ENCODE measurements at regions not wholly inside any gene's neighbourhood (a gene's known extent, or its start where the extent isn't known, plus 50 kb on each side); places are given as distances from the start of the nearest gene placed in this dataset.

DNA sequence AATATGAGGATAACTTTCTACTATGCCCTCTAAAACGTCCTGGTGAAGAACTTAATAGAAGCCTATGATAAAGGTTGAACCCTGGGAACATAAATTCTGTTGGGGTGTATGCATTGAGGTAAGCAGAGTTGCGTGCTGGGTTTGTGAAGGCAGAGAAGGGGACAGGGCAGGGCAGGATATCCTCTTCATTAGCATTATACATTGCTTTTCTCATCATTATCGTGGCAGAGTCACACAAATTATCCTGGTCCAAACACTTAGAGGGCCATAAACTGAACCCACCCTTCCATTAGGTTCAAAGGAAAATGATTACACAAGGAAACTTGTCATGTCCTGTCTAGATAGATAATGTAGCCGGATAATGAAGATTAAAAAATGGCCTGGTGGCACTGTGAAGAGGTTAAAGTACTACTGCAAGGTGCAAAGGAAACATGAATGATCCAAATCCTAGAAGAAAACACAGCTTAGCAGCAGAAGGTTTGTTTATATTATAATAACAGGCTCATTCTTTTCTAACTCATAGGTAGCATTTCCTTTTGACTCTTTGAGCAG lies 189.1 kb downstream of the SPCS3 start:
- Histone ChIP-seq H3K36me3 (ENCODE audit: control insufficient read depth in 1 of 2, insufficient read depth in 2 of 2, low read length in 2 of 2) (no peaks in the 10 kb centered on the region), H3K4me1 (ENCODE audit: control insufficient read depth in 1 of 2, insufficient read depth in 2 of 2, low read length in 2 of 2) (no peaks in the 10 kb centered on the region), H2BK5ac (ENCODE audit: low read depth, low read length, poor library complexity) (no peak overlapping the region), H3K18ac (ENCODE audit: low read length) (no peak overlapping the region), H4K91ac (ENCODE audit: low read depth, low read length) (no peak overlapping the region), H3K23ac (ENCODE audit: low read length) (no peak overlapping the region), H3K79me2 (ENCODE audit: control insufficient read depth, insufficient read depth, low read length, poor library complexity) (no peaks in the 10 kb centered on the region), H2AK5ac (ENCODE audit: low read length) (no peak overlapping the region), H2BK120ac (ENCODE audit: insufficient read depth, low read length, poor library complexity) (no peak overlapping the region), H3K79me1 (ENCODE audit: low read length) (no peaks in the 10 kb centered on the region), H3K4me3 (ENCODE audit: low read depth, low read length) (no peak overlapping the region), H2AFZ (ENCODE audit: insufficient read depth, low read length, poor library complexity) (no peak overlapping the region), H3K27ac (ENCODE audit: low read depth, low read length) (no peak overlapping the region), H3K9ac (ENCODE audit: low read length) (no peak overlapping the region), H4K12ac (ENCODE audit: low read depth, low read length) (no peak overlapping the region), H3K14ac (ENCODE audit: low read length) (no peak overlapping the region), H3K9me3 (ENCODE audit: insufficient read depth, low read depth, low read length) (no peaks in the 10 kb centered on the region), H3K27me3 (ENCODE audit: insufficient read depth, low read length) (no peaks in the 10 kb centered on the region), H3K4me2 (ENCODE audit: low read length) (no peak overlapping the region), H2BK12ac (ENCODE audit: low read length) (no peak overlapping the region), H4K8ac (ENCODE audit: low read depth, low read length) (no peak overlapping the region), H3K4ac (ENCODE audit: low read depth, low read length) (no peak overlapping the region)
- no CpG with 5 or more reads among the region's 4 CpGs for WGBS (ENCODE audit: extremely low coverage, insufficient coverage, insufficient read length)
- DNase-seq: no peak

DNA sequence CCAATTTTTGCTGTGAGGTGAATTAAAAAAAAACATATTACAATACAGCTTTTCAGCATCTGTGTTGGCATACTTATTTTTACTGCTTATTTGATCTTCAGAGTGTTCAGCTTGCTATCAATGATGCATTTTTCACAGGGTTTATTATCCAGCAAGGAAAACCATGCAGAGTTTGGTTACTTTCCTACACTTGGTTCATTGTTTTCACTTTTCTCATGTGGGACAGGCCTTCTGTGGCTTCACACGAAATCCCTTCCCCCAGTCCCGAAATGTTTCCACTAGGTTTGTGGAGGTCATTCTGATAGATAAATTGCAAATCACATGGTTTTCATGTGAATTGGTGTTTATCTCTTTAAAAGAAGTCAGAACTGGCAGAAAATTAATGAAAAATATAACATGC lies 205.8 kb downstream of the SPCS3 start:
- H3K18ac ChIP-seq (ENCODE audit: low read length): no peak overlapping the region
- no peaks in the 10 kb centered on the region for H3K4me1 ChIP-seq (ENCODE audit: control insufficient read depth in 1 of 2, insufficient read depth in 2 of 2, low read length in 2 of 2)
- no peak overlapping the region for H4K8ac ChIP-seq (ENCODE audit: low read depth, low read length)
- no peak for DNase-seq
- no peak overlapping the region for H2AFZ ChIP-seq (ENCODE audit: insufficient read depth, low read length, poor library complexity)
- H3K9ac ChIP-seq (ENCODE audit: low read length): no peak overlapping the region
- no peak overlapping the region for H3K23ac ChIP-seq (ENCODE audit: low read length)
- no peak overlapping the region for H2BK5ac ChIP-seq (ENCODE audit: low read depth, low read length, poor library complexity)
- no CpG with 5 or more reads among the region's 2 CpGs for WGBS (ENCODE audit: extremely low coverage, insufficient coverage, insufficient read length)
- no peak overlapping the region for H2AK5ac ChIP-seq (ENCODE audit: low read length)
- no peak overlapping the region for H4K91ac ChIP-seq (ENCODE audit: low read depth, low read length)
- H3K4me2 ChIP-seq (ENCODE audit: low read length): no peak overlapping the region
- H3K79me1 ChIP-seq (ENCODE audit: low read length): no peaks in the 10 kb centered on the region
- H3K4ac ChIP-seq (ENCODE audit: low read depth, low read length): no peak overlapping the region
- no peak overlapping the region for H2BK120ac ChIP-seq (ENCODE audit: insufficient read depth, low read length, poor library complexity)
- H3K36me3 ChIP-seq (ENCODE audit: control insufficient read depth in 1 of 2, insufficient read depth in 2 of 2, low read length in 2 of 2): no peaks in the 10 kb centered on the region
- no peaks in the 10 kb centered on the region for H3K9me3 ChIP-seq (ENCODE audit: insufficient read depth, low read depth, low read length)
- no peak overlapping the region for H2BK12ac ChIP-seq (ENCODE audit: low read length)
- H3K27me3 ChIP-seq (ENCODE audit: insufficient read depth, low read length): no peaks in the 10 kb centered on the region
- no peak overlapping the region for H3K14ac ChIP-seq (ENCODE audit: low read length)
- no peaks in the 10 kb centered on the region for H3K79me2 ChIP-seq (ENCODE audit: control insufficient read depth, insufficient read depth, low read length, poor library complexity)
- no peak overlapping the region for H3K4me3 ChIP-seq (ENCODE audit: low read depth, low read length)
- no peak overlapping the region for H3K27ac ChIP-seq (ENCODE audit: low read depth, low read length)
- no peak overlapping the region for H4K12ac ChIP-seq (ENCODE audit: low read depth, low read length)

DNA sequence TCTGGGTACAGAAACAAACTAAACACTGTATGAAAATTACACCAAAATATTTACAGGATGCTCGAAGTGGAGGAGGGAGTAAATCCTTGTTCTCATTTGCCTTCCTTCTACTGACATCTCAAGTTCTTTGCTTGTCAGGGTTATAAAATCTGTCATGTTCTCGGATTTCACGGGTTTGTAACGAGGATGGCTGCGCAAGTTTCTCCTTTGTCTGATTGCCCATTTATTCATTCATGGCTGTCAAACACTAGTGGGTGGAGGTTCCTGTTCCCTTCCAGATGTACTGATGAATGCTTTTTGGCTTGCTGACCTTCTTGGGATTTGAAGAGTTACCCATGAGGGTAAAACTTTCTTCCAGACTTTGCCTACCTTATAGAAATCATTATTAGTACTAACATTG lies 206.9 kb downstream of the SPCS3 start:
- Histone ChIP-seq H3K36me3 (ENCODE audit: control insufficient read depth in 1 of 2, insufficient read depth in 2 of 2, low read length in 2 of 2) (no peaks in the 10 kb centered on the region), H2BK5ac (ENCODE audit: low read depth, low read length, poor library complexity) (no peak overlapping the region), H3K4ac (ENCODE audit: low read depth, low read length) (no peak overlapping the region), H3K4me2 (ENCODE audit: low read length) (no peak overlapping the region), H3K4me3 (ENCODE audit: low read depth, low read length) (no peak overlapping the region), H3K27ac (ENCODE audit: low read depth, low read length) (no peak overlapping the region), H4K8ac (ENCODE audit: low read depth, low read length) (no peak overlapping the region), H3K23ac (ENCODE audit: low read length) (no peak overlapping the region), H3K79me1 (ENCODE audit: low read length) (no peaks in the 10 kb centered on the region), H3K9ac (ENCODE audit: low read length) (no peak overlapping the region), H2AK5ac (ENCODE audit: low read length) (no peak overlapping the region), H3K4me1 (ENCODE audit: control insufficient read depth in 1 of 2, insufficient read depth in 2 of 2, low read length in 2 of 2) (no peaks in the 10 kb centered on the region), H2BK120ac (ENCODE audit: insufficient read depth, low read length, poor library complexity) (no peak overlapping the region), H3K79me2 (ENCODE audit: control insufficient read depth, insufficient read depth, low read length, poor library complexity) (no peaks in the 10 kb centered on the region), H4K91ac (ENCODE audit: low read depth, low read length) (no peak overlapping the region), H3K9me3 (ENCODE audit: insufficient read depth, low read depth, low read length) (no peaks in the 10 kb centered on the region), H2BK12ac (ENCODE audit: low read length) (no peak overlapping the region), H3K14ac (ENCODE audit: low read length) (no peak overlapping the region), H4K12ac (ENCODE audit: low read depth, low read length) (no peak overlapping the region), H2AFZ (ENCODE audit: insufficient read depth, low read length, poor library complexity) (no peak overlapping the region), H3K18ac (ENCODE audit: low read length) (no peak overlapping the region), H3K27me3 (ENCODE audit: insufficient read depth, low read length) (no peaks in the 10 kb centered on the region)
- no CpG with 5 or more reads among the region's 5 CpGs for whole genome bisulfite sequencing (ENCODE audit: extremely low coverage, insufficient coverage, insufficient read length)
- no peak for DNase-seq

DNA sequence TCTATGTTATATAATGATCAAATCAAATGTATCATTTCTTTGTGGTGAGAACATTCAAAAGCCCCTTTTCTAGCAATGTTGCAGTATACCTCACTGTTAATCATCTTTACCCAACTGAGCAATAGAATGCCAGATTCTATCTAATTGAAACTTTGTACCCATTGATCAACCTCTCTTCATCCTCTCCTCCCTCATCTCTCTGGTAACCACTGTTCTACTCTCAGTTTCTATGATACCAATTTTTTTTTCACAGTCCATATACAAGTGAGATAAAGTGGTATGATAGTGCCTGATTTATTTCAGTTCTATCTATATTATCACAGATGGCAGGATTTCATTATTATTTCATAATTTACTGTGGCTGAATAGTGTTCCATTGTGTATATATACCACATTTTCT lies 209.8 kb downstream of the SPCS3 start:
- H4K12ac ChIP-seq (ENCODE audit: low read depth, low read length): no peak overlapping the region
- H3K23ac ChIP-seq (ENCODE audit: low read length): no peak overlapping the region
- no peak overlapping the region for H4K91ac ChIP-seq (ENCODE audit: low read depth, low read length)
- H3K27me3 ChIP-seq (ENCODE audit: insufficient read depth, low read length): no peaks in the 10 kb centered on the region
- H3K18ac ChIP-seq (ENCODE audit: low read length): no peak overlapping the region
- no peak overlapping the region for H3K4ac ChIP-seq (ENCODE audit: low read depth, low read length)
- H3K4me1 ChIP-seq (ENCODE audit: control insufficient read depth in 1 of 2, insufficient read depth in 2 of 2, low read length in 2 of 2): no peaks in the 10 kb centered on the region
- H3K36me3 ChIP-seq (ENCODE audit: control insufficient read depth in 1 of 2, insufficient read depth in 2 of 2, low read length in 2 of 2): no peaks in the 10 kb centered on the region
- H3K9me3 ChIP-seq (ENCODE audit: insufficient read depth, low read depth, low read length): no peaks in the 10 kb centered on the region
- no peak overlapping the region for H2BK12ac ChIP-seq (ENCODE audit: low read length)
- no peak overlapping the region for H2AFZ ChIP-seq (ENCODE audit: insufficient read depth, low read length, poor library complexity)
- H3K27ac ChIP-seq (ENCODE audit: low read depth, low read length): no peak overlapping the region
- no peak for DNase-seq
- H3K79me1 ChIP-seq (ENCODE audit: low read length): no peaks in the 10 kb centered on the region
- H2BK120ac ChIP-seq (ENCODE audit: insufficient read depth, low read length, poor library complexity): no peak overlapping the region
- H3K4me2 ChIP-seq (ENCODE audit: low read length): no peak overlapping the region
- no peak overlapping the region for H2BK5ac ChIP-seq (ENCODE audit: low read depth, low read length, poor library complexity)
- H3K79me2 ChIP-seq (ENCODE audit: control insufficient read depth, insufficient read depth, low read length, poor library complexity): no peaks in the 10 kb centered on the region
- no peak overlapping the region for H3K4me3 ChIP-seq (ENCODE audit: low read depth, low read length)
- H3K14ac ChIP-seq (ENCODE audit: low read length): no peak overlapping the region
- no peak overlapping the region for H4K8ac ChIP-seq (ENCODE audit: low read depth, low read length)
- H2AK5ac ChIP-seq (ENCODE audit: low read length): no peak overlapping the region
- no peak overlapping the region for H3K9ac ChIP-seq (ENCODE audit: low read length)
